SK-N-SH (cell line): ENCODE measurements at regions not wholly inside any gene's neighbourhood (a gene's known extent, or its start where the extent isn't known, plus 50 kb on each side); places are given as distances from the start of the nearest gene placed in this dataset.

Experiments
- CTCF ChIA-PET: fragments of 300-600, 350-600 bp; formaldehyde crosslinking; extraction: SDS; loops from one replicate; lab custom pipeline; 2021; lab: Yijun Ruan, JAX
- POLR2A ChIA-PET: fragments of 350-600 bp; sonication (Branson Sonifier 250); formaldehyde crosslinking; extraction: SDS; loops from one replicate; lab custom pipeline; 2020; ENCODE audit warnings: antibody characterized with exemption, inconsistent platforms; lab: Yijun Ruan, JAX
- DNase-seq: peaks from one replicate; pipeline ENCODE4 v3.0.0; 2012
- H2AFZ ChIP-seq: fragments of 200-600 bp; sonication (generic); 2 replicates; pipeline ENCODE4 v1.8.1; 2016; ENCODE audit warnings: antibody characterized with exemption, mild to moderate bottlenecking, low read depth
- H3F3A ChIP-seq: fragments of 200-600 bp; sonication (generic); replicated peaks from 2 replicates; pipeline ENCODE3; 2016; ENCODE audit warnings: antibody characterized with exemption, mild to moderate bottlenecking; ENCODE audit not compliant: insufficient read depth
- H3K27ac ChIP-seq, 2 experiments: fragments of 200-500 bp in 1 of 2; fragments of 200-600 bp in 1 of 2; sonication (Bioruptor generic) in 1 of 2; sonication (generic), shearing (Covaris generic) in 1 of 2; 2 replicates each; pipeline versions ENCODE4 v1.5.1 to v1.6.1; 2014 to 2016; ENCODE audit warnings: low read depth in 2 of 2, inconsistent platforms in 1 of 2, low read length in 1 of 2, mild to moderate bottlenecking in 1 of 2, mixed read lengths in 1 of 2
- H3K27me3 ChIP-seq: fragments of 200-600 bp; sonication (generic), shearing (Covaris generic); 2 replicates; pipeline ENCODE4 v1.6.1; 2016; ENCODE audit warnings: mixed run types; ENCODE audit not compliant: insufficient read depth
- H3K36me3 ChIP-seq, 2 experiments: fragments of 200-500 bp in 1 of 2; fragments of 200-600 bp in 1 of 2; sonication (Bioruptor generic) in 1 of 2; sonication (generic) in 1 of 2; replicated peaks in 1 of 2; 2 replicates each; pipeline versions ENCODE3 to v1.5.1; 2014 to 2016; ENCODE audit warnings: low read length in 1 of 2, mild to moderate bottlenecking in 1 of 2; ENCODE audit not compliant: insufficient read depth in 2 of 2, control insufficient read depth in 1 of 2
- H3K4me1 ChIP-seq, 2 experiments: fragments of 200-500 bp in 1 of 2; fragments of 200-600 bp in 1 of 2; sonication (Bioruptor generic) in 1 of 2; sonication (generic), shearing (Covaris generic) in 1 of 2; 2 replicates each; pipeline versions ENCODE4 v1.5.1 to v1.6.1; 2014 to 2016; ENCODE audit warnings: low read depth in 1 of 2, low read length in 1 of 2, mixed run types in 1 of 2; ENCODE audit not compliant: insufficient read depth in 2 of 2, control insufficient read depth in 1 of 2
- H3K4me2 ChIP-seq: fragments of 200-600 bp; sonication (generic), shearing (Covaris generic); 2 replicates; pipeline ENCODE4 v1.6.1; 2017; ENCODE audit warnings: mixed run types
- H3K4me3 ChIP-seq, 2 experiments: fragments of 200-500 bp in 1 of 2; fragments of 200-600 bp in 1 of 2; sonication (Bioruptor generic) in 1 of 2; sonication (generic), shearing (Covaris generic) in 1 of 2; 2 replicates each; pipeline versions ENCODE4 v1.5.1 to v1.8.1; 2014 to 2016; ENCODE audit warnings: low read depth in 2 of 2, inconsistent platforms in 1 of 2, low read length in 1 of 2, mild to moderate bottlenecking in 1 of 2, mixed read lengths in 1 of 2, moderate library complexity in 1 of 2
- H3K79me2 ChIP-seq: fragments of 200-600 bp; sonication (generic); 2 replicates; pipeline ENCODE4 v1.8.1; 2017; ENCODE audit warnings: mild to moderate bottlenecking; ENCODE audit not compliant: insufficient read depth
- H3K9ac ChIP-seq: fragments of 200-600 bp; sonication (generic); 2 replicates; pipeline ENCODE4 v1.6.1; 2017; ENCODE audit warnings: mixed run types
- H3K9me2 ChIP-seq: fragments of 200-600 bp; sonication (generic); 2 replicates; pipeline ENCODE4 v1.6.1; 2017; ENCODE audit warnings: mixed run types
- H3K9me3 ChIP-seq: fragments of 200-600 bp; sonication (generic); 2 replicates; pipeline ENCODE4 v1.6.1; 2017; ENCODE audit warnings: mixed run types, mild to moderate bottlenecking, moderate library complexity
- H4K20me1 ChIP-seq: fragments of 200-600 bp; sonication (generic); 2 replicates; pipeline ENCODE4 v1.6.1; 2017; ENCODE audit warnings: mild to moderate bottlenecking, mixed run types; ENCODE audit not compliant: insufficient read depth
- CHD2 ChIP-seq: fragments of 150-350 bp; IDR thresholded peaks from 2 replicates; pipeline ENCODE4 v1.6.1; 2018; ENCODE audit warnings: low read length; ENCODE audit not compliant: partially characterized antibody
- ELF1 ChIP-seq: IDR thresholded peaks from 2 replicates; pipeline ENCODE4 v1.4.0; 2012
- EP300 ChIP-seq, 2 experiments: IDR thresholded peaks; 2 replicates each; pipeline versions ENCODE4 v1.4.0 to v1.6.1; 2012; ENCODE audit warnings: borderline replicate concordance in 1 of 2, low read depth in 1 of 2, low read length in 1 of 2
- GABPA ChIP-seq: IDR thresholded peaks from 2 replicates; pipeline ENCODE4 v1.4.0; 2012; ENCODE audit warnings: low read depth, mild to moderate bottlenecking
- IRF3 ChIP-seq: fragments of 150-350 bp; IDR thresholded peaks from 2 replicates; pipeline ENCODE4 v1.6.1; 2016; ENCODE audit warnings: mild to moderate bottlenecking, low read depth, low read length
- POLR2AphosphoS5 ChIP-seq: IDR thresholded peaks from 2 replicates; pipeline ENCODE4 v1.6.1; 2012; ENCODE audit warnings: low read depth, low read length
- RCOR1 ChIP-seq: fragments of 150-350 bp; IDR thresholded peaks from 2 replicates; pipeline ENCODE4 v1.6.1; 2017; ENCODE audit warnings: antibody characterized with exemption, low read length
- RFX5 ChIP-seq: IDR thresholded peaks from 2 replicates; pipeline ENCODE4 v1.6.1; 2012; ENCODE audit warnings: mild to moderate bottlenecking, improper control_type of control experiment, low read length
- TAF1 ChIP-seq: IDR thresholded peaks from 2 replicates; pipeline ENCODE4 v1.6.1; 2012; ENCODE audit warnings: low read depth, mild to moderate bottlenecking, low read length, moderate library complexity, borderline replicate concordance
- USF2 ChIP-seq: fragments of 150-350 bp; IDR thresholded peaks from 2 replicates; pipeline ENCODE4 v1.6.1; 2017; ENCODE audit warnings: antibody characterized with exemption, low read length, low read depth, borderline replicate concordance
- WGBS: methylation state at CpG from one replicate; pipeline ENCODE4 v1.1.6; 2017; ENCODE audit warnings: low lambda C conversion rate; 5-methylcytosine and 5-hydroxymethylcytosine counted together

- TF ChIP-seq IRF3 (no peak), ELF1 (no peak), RCOR1 (no peak), GABPA (no peak), USF2 (no peak), CHD2 (no peak)
Observed at GRCh38 chr4:30462445-30463090, 257.6 kb upstream of the PCDH7 start (continued).

GRCh38 chr4:30471861-30472260 is 248.3 kb upstream of the PCDH7 start:
- Histone ChIP-seq H3F3A (no peaks in the 10 kb centered on the region), H3K36me3 (no peaks in the 10 kb centered on the region), H3K27me3 (no peaks in the 10 kb centered on the region), H3K9me2 (no peaks in the 10 kb centered on the region), H4K20me1 (no peaks in the 10 kb centered on the region), H3K27ac (no peak overlapping the region), H3K9ac (no peak overlapping the region), H3K79me2 (no peaks in the 10 kb centered on the region), H3K4me2 (no peak overlapping the region), H3K9me3 (no peaks in the 10 kb centered on the region), H2AFZ (no peak overlapping the region), H3K4me1 (no peaks in the 10 kb centered on the region), H3K4me3 (no peak overlapping the region)
- DNase-seq = no peak
- ChIA-PET POLR2A (no interaction called here), CTCF (no interaction called here)
- TF ChIP-seq USF2 (no peak), POLR2AphosphoS5 (no peak), EP300 (IDR thresholded peaks at IDR 0.05; ENCODE audit: borderline replicate concordance in 1 of 2, low read depth in 1 of 2, low read length in 1 of 2) (no peak)
- whole genome bisulfite sequencing = under 1% methylated on average over 3 of the region's 3 CpGs

- H3K27ac ChIP-seq = no peak overlapping the region
Observed at GRCh38 chr4:30473225-30473624, 246.9 kb upstream of the PCDH7 start.

More at GRCh38 chr4:30473225-30473624, 246.9 kb upstream of the PCDH7 start:
- Histone ChIP-seq H4K20me1 (no peaks in the 10 kb centered on the region), H3K9ac (no peak overlapping the region), H3F3A (no peaks in the 10 kb centered on the region), H3K9me2 (no peaks in the 10 kb centered on the region), H3K9me3 (no peaks in the 10 kb centered on the region), H3K4me1 (no peaks in the 10 kb centered on the region), H3K27me3 (no peaks in the 10 kb centered on the region), H3K4me3 (no peak overlapping the region), H3K4me2 (no peak overlapping the region), H3K36me3 (no peaks in the 10 kb centered on the region), H3K79me2 (no peaks in the 10 kb centered on the region), H2AFZ (no peak overlapping the region)
- TF ChIP-seq TAF1 (no peak), ELF1 (no peak), POLR2AphosphoS5 (no peak), EP300 (IDR thresholded peaks at IDR 0.05; ENCODE audit: borderline replicate concordance in 1 of 2, low read depth in 1 of 2, low read length in 1 of 2) (no peak), RFX5 (no peak)
- ChIA-PET POLR2A (no interaction called here), CTCF (no interaction called here)
- DNase-seq = no peak
- 15% methylated on average over 2 of the region's 2 CpGs for WGBS
